ENCODE measurements at regions not wholly inside any gene's neighbourhood (a gene's known extent, or its start where the extent isn't known, plus 50 kb on each side); places are given as distances from the start of the nearest gene placed in this dataset.

- no peak overlapping the region for H3K4me3 Mint-ChIP-seq
- no peak overlapping the region for H3K27ac Mint-ChIP-seq
- H3K4me1 Mint-ChIP-seq: no peaks in the 10 kb centered on the region
- peaks cover 17% of the 10 kb centered on the region for H3K27me3 Mint-ChIP-seq
- no peaks in the 10 kb centered on the region for H3K36me3 Mint-ChIP-seq
- no peaks in the 10 kb centered on the region for H3K9me3 Mint-ChIP-seq
- no peak for DNase-seq
Observed at GRCh38 chr6:40701352-40702007, 114.3 kb upstream of the LRFN2 start.

- H3K9me3 Mint-ChIP-seq: no peaks in the 10 kb centered on the region
- no peak overlapping the region for H3K4me3 Mint-ChIP-seq
- H3K27ac Mint-ChIP-seq: no peak overlapping the region
- H3K27me3 Mint-ChIP-seq: peaks cover 17% of the 10 kb centered on the region
- H3K36me3 Mint-ChIP-seq: no peaks in the 10 kb centered on the region
- H3K4me1 Mint-ChIP-seq: no peaks in the 10 kb centered on the region
- no peak for DNase-seq
Observed at GRCh38 chr6:40700006-40700580, 112.9 kb upstream of the LRFN2 start.

- H3K27me3 Mint-ChIP-seq: no peaks in the 10 kb centered on the region
- H3K9me3 Mint-ChIP-seq: no peaks in the 10 kb centered on the region
- no peak overlapping the region for H3K27ac Mint-ChIP-seq
- no peaks in the 10 kb centered on the region for H3K4me1 Mint-ChIP-seq
- no peaks in the 10 kb centered on the region for H3K36me3 Mint-ChIP-seq
- no peak overlapping the region for H3K4me3 Mint-ChIP-seq
- no peak for DNase-seq
Observed at GRCh38 chr6:40695750-40696415, 108.7 kb upstream of the LRFN2 start.

GRCh38 chr6:40695114-40695513 lies 108.0 kb upstream of the LRFN2 start:
- Mint-ChIP-seq H3K36me3 (no peaks in the 10 kb centered on the region), H3K9me3 (no peaks in the 10 kb centered on the region), H3K4me1 (no peaks in the 10 kb centered on the region), H3K27me3 (no peaks in the 10 kb centered on the region), H3K27ac (no peak overlapping the region), H3K4me3 (no peak overlapping the region)
- DNase-seq: no peak

- no peak overlapping the region for H3K4me3 Mint-ChIP-seq
- H3K27me3 Mint-ChIP-seq: no peaks in the 10 kb centered on the region
- no peak for DNase-seq
- no peaks in the 10 kb centered on the region for H3K9me3 Mint-ChIP-seq
- H3K36me3 Mint-ChIP-seq: no peaks in the 10 kb centered on the region
- no peak overlapping the region for H3K27ac Mint-ChIP-seq
- H3K4me1 Mint-ChIP-seq: no peaks in the 10 kb centered on the region
Observed at GRCh38 chr6:40693768-40694167, 106.6 kb upstream of the LRFN2 start.

GRCh38 chr6:40692337-40692736 lies 105.2 kb upstream of the LRFN2 start:
- Mint-ChIP-seq H3K36me3 (no peaks in the 10 kb centered on the region), H3K27me3 (peaks cover 6% of the 10 kb centered on the region), H3K4me3 (no peak overlapping the region), H3K4me1 (no peaks in the 10 kb centered on the region), H3K27ac (no peak overlapping the region), H3K9me3 (no peaks in the 10 kb centered on the region)
- DNase-seq: no peak

GRCh38 chr6:40689185-40689584 lies 102.0 kb upstream of the LRFN2 start:
- DNase-seq: no peak
- H3K27ac Mint-ChIP-seq: no peak overlapping the region
- H3K27me3 Mint-ChIP-seq: peaks cover 19% of the 10 kb centered on the region
- H3K36me3 Mint-ChIP-seq: no peaks in the 10 kb centered on the region
- H3K9me3 Mint-ChIP-seq: peaks cover 3% of the 10 kb centered on the region
- H3K4me1 Mint-ChIP-seq: peaks cover 1% of the 10 kb centered on the region
- H3K4me3 Mint-ChIP-seq: no peak overlapping the region

GRCh38 chr6:40688214-40688761 lies 101.1 kb upstream of the LRFN2 start:
- H3K9me3 Mint-ChIP-seq: peaks cover 3% of the 10 kb centered on the region
- no peaks in the 10 kb centered on the region for H3K36me3 Mint-ChIP-seq
- H3K27ac Mint-ChIP-seq: no peak overlapping the region
- peaks cover 19% of the 10 kb centered on the region for H3K27me3 Mint-ChIP-seq
- H3K4me3 Mint-ChIP-seq: no peak overlapping the region
- no peak for DNase-seq
- peaks cover 1% of the 10 kb centered on the region for H3K4me1 Mint-ChIP-seq

- no peak overlapping the region for H3K4me3 Mint-ChIP-seq
- H3K27me3 Mint-ChIP-seq: peaks cover 19% of the 10 kb centered on the region
- DNase-seq: no peak
- H3K9me3 Mint-ChIP-seq: peaks cover 3% of the 10 kb centered on the region
- H3K4me1 Mint-ChIP-seq: peaks cover 1% of the 10 kb centered on the region
- H3K36me3 Mint-ChIP-seq: no peaks in the 10 kb centered on the region
- no peak overlapping the region for H3K27ac Mint-ChIP-seq
Observed at GRCh38 chr6:40685862-40686261, 98.7 kb upstream of the LRFN2 start.

- peaks cover 8% of the 10 kb centered on the region for H3K9me3 Mint-ChIP-seq
- H3K27ac Mint-ChIP-seq: no peak overlapping the region
- no peak for DNase-seq
- no peak overlapping the region for H3K4me3 Mint-ChIP-seq
- peaks cover 2% of the 10 kb centered on the region for H3K36me3 Mint-ChIP-seq
- H3K27me3 Mint-ChIP-seq: peaks cover 6% of the 10 kb centered on the region
- H3K4me1 Mint-ChIP-seq: peaks cover 1% of the 10 kb centered on the region
Observed at GRCh38 chr6:40681622-40682021, 94.5 kb upstream of the LRFN2 start.

- no peaks in the 10 kb centered on the region for H3K4me1 Mint-ChIP-seq
- H3K4me3 Mint-ChIP-seq: no peak overlapping the region
- H3K36me3 Mint-ChIP-seq: peaks cover 2% of the 10 kb centered on the region
- H3K9me3 Mint-ChIP-seq: peaks cover 4% of the 10 kb centered on the region
- no peak overlapping the region for H3K27ac Mint-ChIP-seq
- no peaks in the 10 kb centered on the region for H3K27me3 Mint-ChIP-seq
- no peak for DNase-seq
Observed at GRCh38 chr6:40678941-40679340, 91.8 kb upstream of the LRFN2 start.

GRCh38 chr6:40674170-40674569 lies 87.0 kb upstream of the LRFN2 start:
- Mint-ChIP-seq H3K27ac (no peak overlapping the region), H3K36me3 (peaks cover 2% of the 10 kb centered on the region), H3K4me1 (no peaks in the 10 kb centered on the region), H3K9me3 (peaks cover 4% of the 10 kb centered on the region), H3K27me3 (no peaks in the 10 kb centered on the region), H3K4me3 (no peak overlapping the region)
- DNase-seq: no peak

- H3K27ac Mint-ChIP-seq: no peak overlapping the region
- H3K9me3 Mint-ChIP-seq: no peaks in the 10 kb centered on the region
- no peaks in the 10 kb centered on the region for H3K36me3 Mint-ChIP-seq
- H3K27me3 Mint-ChIP-seq: no peaks in the 10 kb centered on the region
- DNase-seq: no peak
- H3K4me3 Mint-ChIP-seq: no peak overlapping the region
- H3K4me1 Mint-ChIP-seq: no peaks in the 10 kb centered on the region
Observed at GRCh38 chr6:40672087-40672486, 84.9 kb upstream of the LRFN2 start.

GRCh38 chr6:40671694-40672050 lies 84.5 kb upstream of the LRFN2 start:
- H3K27ac Mint-ChIP-seq: no peak overlapping the region
- no peak overlapping the region for H3K4me3 Mint-ChIP-seq
- DNase-seq: no peak
- H3K9me3 Mint-ChIP-seq: no peaks in the 10 kb centered on the region
- no peaks in the 10 kb centered on the region for H3K36me3 Mint-ChIP-seq
- H3K4me1 Mint-ChIP-seq: no peaks in the 10 kb centered on the region
- H3K27me3 Mint-ChIP-seq: no peaks in the 10 kb centered on the region

- no peaks in the 10 kb centered on the region for H3K36me3 Mint-ChIP-seq
- H3K9me3 Mint-ChIP-seq: no peaks in the 10 kb centered on the region
- no peaks in the 10 kb centered on the region for H3K27me3 Mint-ChIP-seq
- no peak overlapping the region for H3K27ac Mint-ChIP-seq
- no peak for DNase-seq
- no peak overlapping the region for H3K4me3 Mint-ChIP-seq
- no peaks in the 10 kb centered on the region for H3K4me1 Mint-ChIP-seq
Observed at GRCh38 chr6:40671001-40671693, 84.0 kb upstream of the LRFN2 start.

All from activated naive CD8-positive, alpha-beta T cell treated with anti-CD3 and anti-CD28 coated beads for 36 hours (primary cell).